ENCODE measurements at regions not wholly inside any gene's neighbourhood (a gene's known extent, or its start where the extent isn't known, plus 50 kb on each side); places are given as distances from the start of the nearest gene placed in this dataset.

- DNase-seq (no peak), ATAC-seq (no peak)
- no peak overlapping the region for H3K27ac Mint-ChIP-seq
- peaks cover 22 to 26% of the 10 kb centered on the region in 2 donors for H3K4me1 Mint-ChIP-seq
- intact Hi-C loops (cut with micrococcal nuclease), result no loop called here
- peaks cover 8% of the 10 kb centered on the region for H3K4me1 ChIP-seq (ENCODE audit: control insufficient read depth, insufficient read depth, low read length)
- H3K27me3 Mint-ChIP-seq (ENCODE audit: low read depth in 2 of 2), result no peaks in the 10 kb centered on the region
- no peak overlapping the region for H3K4me3 Mint-ChIP-seq
- H3K36me3 ChIP-seq (ENCODE audit: control insufficient read depth, insufficient read depth, low read length), result no peaks in the 10 kb centered on the region
- H3K27me3 ChIP-seq (ENCODE audit: control insufficient read depth, insufficient read depth, low read length), result no peaks in the 10 kb centered on the region
- no peak for TF ChIP-seq CTCF (IDR thresholded peaks at IDR 0.05)
- H3K9me3 Mint-ChIP-seq, result no peaks in the 10 kb centered on the region
- 94% methylated on average over 2 of the region's 2 CpGs for WGBS (ENCODE audit: insufficient coverage)
- H3K4me3 ChIP-seq (ENCODE audit: low read length), result no peak overlapping the region
- no peak overlapping the region for H3K27ac ChIP-seq (ENCODE audit: low read length)
- no peaks in the 10 kb centered on the region for H3K9me3 ChIP-seq (ENCODE audit: control insufficient read depth, insufficient read depth, low read length)
- no peaks in the 10 kb centered on the region for H3K36me3 Mint-ChIP-seq
Measured at GRCh38 chr2:234265206-234265605, 214.7 kb downstream of the SPP2 start.

- Histone ChIP-seq H3K9me3 (ENCODE audit: control insufficient read depth, insufficient read depth, low read length) (no peaks in the 10 kb centered on the region), H3K4me1 (ENCODE audit: control insufficient read depth, insufficient read depth, low read length) (peaks cover 7% of the 10 kb centered on the region), H3K27me3 (ENCODE audit: control insufficient read depth, insufficient read depth, low read length) (no peaks in the 10 kb centered on the region), H3K4me3 (ENCODE audit: low read length) (no peak overlapping the region), H3K27ac (ENCODE audit: low read length) (no peak overlapping the region), H3K36me3 (ENCODE audit: control insufficient read depth, insufficient read depth, low read length) (no peaks in the 10 kb centered on the region)
- intact Hi-C loops (cut with micrococcal nuclease), result no loop called here
- DNase-seq (no peak), ATAC-seq (no peak)
- no peak for TF ChIP-seq CTCF (IDR thresholded peaks at IDR 0.05)
- peak overlapping the region in 1 of 2 donors; percentile 30 for H3K27ac Mint-ChIP-seq
- H3K9me3 Mint-ChIP-seq, result no peaks in the 10 kb centered on the region
- no peaks in the 10 kb centered on the region for H3K36me3 Mint-ChIP-seq
- WGBS (ENCODE audit: insufficient coverage), result 94% methylated on average over 2 of the region's 2 CpGs
- H3K27me3 Mint-ChIP-seq (ENCODE audit: low read depth in 2 of 2), result no peaks in the 10 kb centered on the region
- peaks cover 10 to 13% of the 10 kb centered on the region in 2 donors for H3K4me1 Mint-ChIP-seq
- H3K4me3 Mint-ChIP-seq, result no peak overlapping the region
Measured at GRCh38 chr2:234261736-234262135, 211.2 kb downstream of the SPP2 start.

GRCh38 chr2:234259440-234259839 lies 208.9 kb downstream of the SPP2 start:
- peaks cover 10% of the 10 kb centered on the region in 2 donors for H3K4me1 Mint-ChIP-seq
- Histone ChIP-seq H3K4me3 (ENCODE audit: low read length) (no peak overlapping the region), H3K4me1 (ENCODE audit: control insufficient read depth, insufficient read depth, low read length) (peaks cover 7% of the 10 kb centered on the region), H3K36me3 (ENCODE audit: control insufficient read depth, insufficient read depth, low read length) (no peaks in the 10 kb centered on the region), H3K9me3 (ENCODE audit: control insufficient read depth, insufficient read depth, low read length) (no peaks in the 10 kb centered on the region), H3K27me3 (ENCODE audit: control insufficient read depth, insufficient read depth, low read length) (no peaks in the 10 kb centered on the region), H3K27ac (ENCODE audit: low read length) (no peak overlapping the region)
- H3K36me3 Mint-ChIP-seq, result no peaks in the 10 kb centered on the region
- ATAC-seq (no peak), DNase-seq (no peak)
- intact Hi-C loops (cut with micrococcal nuclease), result no loop called here
- H3K27ac Mint-ChIP-seq, result peak overlapping the region; percentile 65 to 68
- 38% methylated on average over 1 of the region's 2 CpGs for WGBS (ENCODE audit: insufficient coverage)
- no peaks in the 10 kb centered on the region for H3K27me3 Mint-ChIP-seq (ENCODE audit: low read depth in 2 of 2)
- H3K4me3 Mint-ChIP-seq, result no peak overlapping the region
- no peak for TF ChIP-seq CTCF (IDR thresholded peaks at IDR 0.05)
- no peaks in the 10 kb centered on the region for H3K9me3 Mint-ChIP-seq

- ATAC-seq (no peak), DNase-seq (peak in 1 of 2 donors; percentile 26)
- H3K9me3 Mint-ChIP-seq, result no peaks in the 10 kb centered on the region
- Histone ChIP-seq H3K27ac (ENCODE audit: low read length) (no peak overlapping the region), H3K9me3 (ENCODE audit: control insufficient read depth, insufficient read depth, low read length) (no peaks in the 10 kb centered on the region), H3K4me3 (ENCODE audit: low read length) (no peak overlapping the region), H3K4me1 (ENCODE audit: control insufficient read depth, insufficient read depth, low read length) (peaks cover 7% of the 10 kb centered on the region), H3K27me3 (ENCODE audit: control insufficient read depth, insufficient read depth, low read length) (no peaks in the 10 kb centered on the region), H3K36me3 (ENCODE audit: control insufficient read depth, insufficient read depth, low read length) (no peaks in the 10 kb centered on the region)
- peaks cover 10% of the 10 kb centered on the region in 2 donors for H3K4me1 Mint-ChIP-seq
- H3K36me3 Mint-ChIP-seq, result no peaks in the 10 kb centered on the region
- H3K27me3 Mint-ChIP-seq (ENCODE audit: low read depth in 2 of 2), result no peaks in the 10 kb centered on the region
- intact Hi-C loops (cut with micrococcal nuclease), result no loop called here
- H3K4me3 Mint-ChIP-seq, result no peak overlapping the region
- no peak for TF ChIP-seq CTCF (IDR thresholded peaks at IDR 0.05)
- WGBS (ENCODE audit: insufficient coverage), result 91% methylated on average over 5 of the region's 5 CpGs
- no peak overlapping the region for H3K27ac Mint-ChIP-seq
Measured at GRCh38 chr2:234258562-234259141, 208.2 kb downstream of the SPP2 start.

All from natural killer cell (primary cell).